Keratinocyte (primary cell): ENCODE measurements at regions not wholly inside any gene's neighbourhood (a gene's known extent, or its start where the extent isn't known, plus 50 kb on each side); places are given as distances from the start of the nearest gene placed in this dataset.
A peak's percentile ranks its signal among the peaks of the same experiment; 100 is the strongest.

Experiments used
- DNase-seq: peaks from one replicate; pipeline ENCODE4 v3.0.0-alpha.2; 2011; ENCODE audit warnings: low read depth, missing footprints, low spot score
- FAIRE-seq: peaks from 2 replicates; lab custom pipeline; 2011; peaks lifted over from hg19 to GRCh38; lab: Jason Lieb, UNC
- H2AFZ ChIP-seq: 2 replicates; pipeline ENCODE4 v1.6.0; 2012; ENCODE audit warnings: low read length, control low read depth, inconsistent platforms; ENCODE audit not compliant: control insufficient read depth
- H3K27ac ChIP-seq: 2 replicates; pipeline ENCODE4 v1.5.1; 2011; ENCODE audit warnings: low read length; ENCODE audit not compliant: control insufficient read depth, insufficient read depth
- H3K27me3 ChIP-seq: 3 replicates; pipeline ENCODE4 v1.6.0; 2011; ENCODE audit warnings: low read length; ENCODE audit not compliant: control insufficient read depth, insufficient read depth; ENCODE audit errors: extremely low read depth
- H3K36me3 ChIP-seq, 2 experiments: 2 replicates in 1 of 2; 3 replicates in 1 of 2; pipeline ENCODE4 v1.5.1; 2011; ENCODE audit warnings: low read length in 2 of 2, mild to moderate bottlenecking in 1 of 2; ENCODE audit not compliant: control insufficient read depth in 2 of 2, insufficient read depth in 2 of 2; ENCODE audit errors: extremely low read depth in 1 of 2
- H3K4me1 ChIP-seq: 3 replicates; pipeline ENCODE4 v1.5.1; 2011; ENCODE audit warnings: low read length; ENCODE audit not compliant: control insufficient read depth, insufficient read depth; ENCODE audit errors: extremely low read depth
- H3K4me2 ChIP-seq: 3 replicates; pipeline ENCODE4 v1.6.0; 2011; ENCODE audit warnings: low read depth, low read length; ENCODE audit not compliant: control insufficient read depth, insufficient read depth; ENCODE audit errors: extremely low read depth
- H3K4me3 ChIP-seq, 3 experiments: fragments of 200-600 bp in 1 of 3; sonication (generic) in 1 of 3; 2 replicates in 2 of 3; 3 replicates in 1 of 3; pipeline ENCODE4 v1.5.1; 2011 to 2016; ENCODE audit warnings: low read length in 3 of 3, mild to moderate bottlenecking in 3 of 3, control low read depth in 2 of 3, inconsistent platforms in 1 of 3, low read depth in 1 of 3, mixed read lengths in 1 of 3, mixed run types in 1 of 3, moderate library complexity in 1 of 3; ENCODE audit not compliant: control insufficient read depth in 2 of 3, insufficient read depth in 2 of 3; ENCODE audit errors: extremely low read depth in 1 of 3
- H3K79me2 ChIP-seq: 2 replicates; pipeline ENCODE4 v1.6.0; 2012; ENCODE audit warnings: low read length; ENCODE audit not compliant: control insufficient read depth, insufficient read depth
- H3K9ac ChIP-seq: 3 replicates; pipeline ENCODE4 v1.6.0; 2011; ENCODE audit warnings: low read length; ENCODE audit not compliant: control insufficient read depth, insufficient read depth; ENCODE audit errors: extremely low read depth
- H3K9me1 ChIP-seq: 3 replicates; pipeline ENCODE4 v1.6.0; 2011; ENCODE audit warnings: low read length; ENCODE audit not compliant: control insufficient read depth, insufficient read depth; ENCODE audit errors: extremely low read depth
- H3K9me3 ChIP-seq: 2 replicates; pipeline ENCODE4 v1.5.1; 2012; ENCODE audit warnings: low read depth, low read length; ENCODE audit not compliant: control insufficient read depth
- H4K20me1 ChIP-seq: 3 replicates; pipeline ENCODE4 v1.6.0; 2011; ENCODE audit warnings: low read length; ENCODE audit not compliant: control insufficient read depth, insufficient read depth; ENCODE audit errors: extremely low read depth
- EZH2 ChIP-seq: IDR thresholded peaks from one replicate; pipeline ENCODE4 v1.6.1; 2012; ENCODE audit warnings: inconsistent platforms, mild to moderate bottlenecking, low read length, moderate library complexity
- dilution Hi-C: fragments of 300-500 bp; cut with MboI; formaldehyde crosslinking; loops from one replicate; pipeline ENCODE4 v1.7.0; 2020; ENCODE audit warnings: low sequenced_read_pairs; ENCODE audit not compliant: extremely low pct_ligation_motif_present
- TF ChIP-seq, protein P1 (sequence below), 3 experiments: IDR thresholded peaks in 1 of 3; conservative IDR thresholded peaks in 1 of 3; optimal IDR thresholded peaks in 1 of 3; 2 replicates in 2 of 3; 3 replicates in 1 of 3; pipeline versions ENCODE3 to v1.5.1; 2011; ENCODE audit warnings: low read length in 3 of 3, mild to moderate bottlenecking in 3 of 3, moderate library complexity in 2 of 3, control low read depth in 1 of 3, inconsistent platforms in 1 of 3; ENCODE audit not compliant: insufficient read depth in 2 of 3; ENCODE audit errors: extremely low read depth in 1 of 3

DNA sequence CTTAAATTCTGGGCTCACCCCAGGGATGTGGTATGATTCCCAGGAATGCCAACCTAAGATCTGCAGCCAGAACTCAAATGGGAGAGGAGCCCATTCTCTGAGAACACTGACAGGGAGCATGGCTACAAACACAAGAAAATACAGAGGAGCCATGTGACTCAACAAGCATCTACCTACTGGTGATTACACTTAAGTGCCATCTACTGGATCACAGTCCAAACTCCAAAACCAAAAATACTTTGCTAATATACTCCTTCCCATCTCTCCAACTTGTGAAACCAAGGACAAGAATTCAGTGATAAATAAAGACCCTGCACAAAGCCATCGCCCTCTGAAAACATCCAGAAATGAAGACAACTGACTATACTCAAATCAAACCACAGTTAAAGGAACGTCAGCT lies 116.9 kb downstream of the NR4A2 start:
- TF ChIP-seq, protein P1, sequence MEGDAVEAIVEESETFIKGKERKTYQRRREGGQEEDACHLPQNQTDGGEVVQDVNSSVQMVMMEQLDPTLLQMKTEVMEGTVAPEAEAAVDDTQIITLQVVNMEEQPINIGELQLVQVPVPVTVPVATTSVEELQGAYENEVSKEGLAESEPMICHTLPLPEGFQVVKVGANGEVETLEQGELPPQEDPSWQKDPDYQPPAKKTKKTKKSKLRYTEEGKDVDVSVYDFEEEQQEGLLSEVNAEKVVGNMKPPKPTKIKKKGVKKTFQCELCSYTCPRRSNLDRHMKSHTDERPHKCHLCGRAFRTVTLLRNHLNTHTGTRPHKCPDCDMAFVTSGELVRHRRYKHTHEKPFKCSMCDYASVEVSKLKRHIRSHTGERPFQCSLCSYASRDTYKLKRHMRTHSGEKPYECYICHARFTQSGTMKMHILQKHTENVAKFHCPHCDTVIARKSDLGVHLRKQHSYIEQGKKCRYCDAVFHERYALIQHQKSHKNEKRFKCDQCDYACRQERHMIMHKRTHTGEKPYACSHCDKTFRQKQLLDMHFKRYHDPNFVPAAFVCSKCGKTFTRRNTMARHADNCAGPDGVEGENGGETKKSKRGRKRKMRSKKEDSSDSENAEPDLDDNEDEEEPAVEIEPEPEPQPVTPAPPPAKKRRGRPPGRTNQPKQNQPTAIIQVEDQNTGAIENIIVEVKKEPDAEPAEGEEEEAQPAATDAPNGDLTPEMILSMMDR (optimal IDR thresholded peaks at IDR 0.05 in 1 of 3, IDR thresholded peaks at IDR 0.05 in 1 of 3, conservative IDR thresholded peaks at IDR 0.05 in 1 of 3; ENCODE audit: extremely low read depth in 1 of 3, insufficient read depth in 2 of 3, low read length in 3 of 3), result peak in 1 of 3 experiments; percentile 29
- TF ChIP-seq EZH2, result no peak
- H3K36me3 ChIP-seq, result no peaks in the 10 kb centered on the region
- H3K27ac ChIP-seq, result no peak overlapping the region
- H3K27me3 ChIP-seq, result no peaks in the 10 kb centered on the region
- DNase-seq (no peak), FAIRE-seq (no peak)
- dilution Hi-C loops, result no loop called here
- no peak overlapping the region for H3K4me2 ChIP-seq
- H3K4me3 ChIP-seq, result no peak overlapping the region
- H2AFZ ChIP-seq, result no peak overlapping the region
- H4K20me1 ChIP-seq, result no peaks in the 10 kb centered on the region
- H3K79me2 ChIP-seq, result no peaks in the 10 kb centered on the region
- H3K4me1 ChIP-seq, result peaks cover 7% of the 10 kb centered on the region
- H3K9me1 ChIP-seq, result no peaks in the 10 kb centered on the region
- no peaks in the 10 kb centered on the region for H3K9me3 ChIP-seq
- no peak overlapping the region for H3K9ac ChIP-seq

DNA sequence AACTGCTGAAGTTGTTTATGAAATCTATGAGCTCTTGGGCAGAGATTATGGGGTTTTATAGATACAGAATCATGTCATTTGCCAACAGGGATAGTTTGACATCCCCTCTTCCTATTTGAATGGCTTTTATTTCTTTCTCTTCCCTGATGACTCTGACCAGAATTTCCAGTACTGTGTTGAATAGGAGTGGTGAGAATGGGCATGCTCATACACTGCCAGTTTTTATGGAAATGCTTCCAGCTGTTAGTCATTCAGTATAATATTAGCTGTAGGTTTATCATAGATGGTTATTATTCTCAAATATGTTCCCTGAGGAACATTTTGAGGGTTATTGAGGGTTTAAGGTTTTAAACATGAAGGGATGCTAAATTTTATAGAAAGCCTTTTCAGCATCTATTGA lies 121.2 kb downstream of the NR4A2 start:
- no peak overlapping the region for H3K4me3 ChIP-seq
- FAIRE-seq, result no peak
- dilution Hi-C loops, result no loop called here

More for the DNA sequence above, 121.2 kb downstream of the NR4A2 start:
- Histone ChIP-seq H3K9ac (no peak overlapping the region), H3K36me3 (no peaks in the 10 kb centered on the region), H3K9me3 (no peaks in the 10 kb centered on the region), H3K4me2 (no peak overlapping the region), H3K27ac (no peak overlapping the region), H3K4me1 (peaks cover 3% of the 10 kb centered on the region), H3K79me2 (no peaks in the 10 kb centered on the region), H4K20me1 (no peaks in the 10 kb centered on the region), H3K27me3 (no peaks in the 10 kb centered on the region), H2AFZ (no peak overlapping the region), H3K9me1 (no peaks in the 10 kb centered on the region)
- TF ChIP-seq, protein P1 (optimal IDR thresholded peaks at IDR 0.05 in 1 of 3, IDR thresholded peaks at IDR 0.05 in 1 of 3, conservative IDR thresholded peaks at IDR 0.05 in 1 of 3; ENCODE audit: extremely low read depth in 1 of 3, insufficient read depth in 2 of 3, low read length in 3 of 3), result no peak
- no peak for TF ChIP-seq EZH2
- no peak for DNase-seq
